GM12892 (cell line): ENCODE measurements at regions not wholly inside any gene's neighbourhood (a gene's known extent, or its start where the extent isn't known, plus 50 kb on each side); places are given as distances from the start of the nearest gene placed in this dataset.

Experiments used
- DNase-seq: peaks from one replicate; pipeline ENCODE4 v3.0.0; 2011; ENCODE audit not compliant: insufficient read length
- FAIRE-seq: peaks from 2 replicates; lab custom pipeline; 2011; peaks lifted over from hg19 to GRCh38; lab: Jason Lieb, UNC
- POLR2A ChIP-seq: IDR thresholded peaks from 2 replicates; pipeline ENCODE4 v1.6.1; 2011; ENCODE audit warnings: low read depth, low read length, control low read depth
- POLR2AphosphoS5 ChIP-seq: IDR thresholded peaks from 2 replicates; pipeline ENCODE4 v1.6.1; 2011; ENCODE audit warnings: low read depth, low read length, control low read depth
- TAF1 ChIP-seq: IDR thresholded peaks from 2 replicates; pipeline ENCODE4 v1.6.1; 2011; ENCODE audit warnings: low read depth, mild to moderate bottlenecking, control low read depth, low read length, borderline replicate concordance

- FAIRE-seq (no peak), DNase-seq (no peak)
- TF ChIP-seq POLR2A = no peak
- TF ChIP-seq POLR2AphosphoS5 = no peak
- no peak for TF ChIP-seq TAF1
Observed at GRCh38 chr5:173667702-173668101, 51.3 kb upstream of the BOD1 start.

- no peak for DNase-seq
- no peak for FAIRE-seq
Observed at GRCh38 chr5:173668245-173668800, 51.9 kb upstream of the BOD1 start.

DNA sequence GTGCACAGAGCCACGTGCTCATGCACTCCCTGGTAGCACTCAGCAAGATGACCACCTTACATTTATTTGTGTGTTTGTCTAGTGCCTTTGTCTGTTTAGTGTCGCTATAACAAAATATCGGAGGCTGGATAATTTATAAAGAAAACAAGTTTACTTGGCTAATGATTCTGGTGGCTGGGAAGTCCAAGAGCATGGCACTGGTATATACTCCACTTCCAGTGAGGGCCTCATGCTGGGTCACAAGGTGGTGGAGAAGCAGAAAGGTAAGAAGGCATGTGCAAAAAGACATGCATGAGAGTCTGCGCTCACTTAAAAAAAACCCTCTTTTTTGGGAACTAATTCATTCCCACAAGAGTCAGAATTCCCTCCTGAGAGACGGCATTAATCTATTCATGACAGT, 52.5 kb upstream of the BOD1 start:
- DNase-seq = no peak
- TF ChIP-seq POLR2AphosphoS5 = no peak
- FAIRE-seq = no peak

More at GRCh38 chr5:173668245-173668800, 51.9 kb upstream of the BOD1 start:
- TF ChIP-seq POLR2A (no peak), POLR2AphosphoS5 (no peak), TAF1 (no peak)

- DNase-seq (no peak), FAIRE-seq (no peak)
- TF ChIP-seq POLR2A (no peak), TAF1 (no peak), POLR2AphosphoS5 (no peak)
Observed at GRCh38 chr5:173669483-173669882, 53.0 kb upstream of the BOD1 start.

- FAIRE-seq (no peak), DNase-seq (no peak)
- TF ChIP-seq POLR2A (no peak), TAF1 (no peak), POLR2AphosphoS5 (no peak)
Observed at GRCh38 chr5:173670130-173670651, 53.7 kb upstream of the BOD1 start.

DNA sequence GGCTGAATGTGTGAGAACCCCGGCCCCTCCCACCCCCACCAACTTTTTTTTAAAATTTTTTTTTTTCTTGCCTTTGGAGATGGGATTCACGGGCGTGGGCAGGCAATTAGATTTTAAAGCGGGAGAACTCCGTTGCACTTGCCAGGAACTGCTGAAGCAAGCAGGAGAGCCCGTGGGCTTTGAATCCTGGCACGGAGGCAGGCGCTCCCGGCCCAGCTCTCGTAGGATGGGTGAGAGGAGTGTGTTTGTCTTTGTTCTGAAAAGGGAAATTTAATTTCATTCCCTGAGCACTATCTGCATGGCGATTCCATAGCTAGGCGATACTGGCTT, 54.3 kb upstream of the BOD1 start:
- TF ChIP-seq POLR2A (no peak), POLR2AphosphoS5 (no peak), TAF1 (no peak)
- DNase-seq = no peak
- no peak for FAIRE-seq

DNA sequence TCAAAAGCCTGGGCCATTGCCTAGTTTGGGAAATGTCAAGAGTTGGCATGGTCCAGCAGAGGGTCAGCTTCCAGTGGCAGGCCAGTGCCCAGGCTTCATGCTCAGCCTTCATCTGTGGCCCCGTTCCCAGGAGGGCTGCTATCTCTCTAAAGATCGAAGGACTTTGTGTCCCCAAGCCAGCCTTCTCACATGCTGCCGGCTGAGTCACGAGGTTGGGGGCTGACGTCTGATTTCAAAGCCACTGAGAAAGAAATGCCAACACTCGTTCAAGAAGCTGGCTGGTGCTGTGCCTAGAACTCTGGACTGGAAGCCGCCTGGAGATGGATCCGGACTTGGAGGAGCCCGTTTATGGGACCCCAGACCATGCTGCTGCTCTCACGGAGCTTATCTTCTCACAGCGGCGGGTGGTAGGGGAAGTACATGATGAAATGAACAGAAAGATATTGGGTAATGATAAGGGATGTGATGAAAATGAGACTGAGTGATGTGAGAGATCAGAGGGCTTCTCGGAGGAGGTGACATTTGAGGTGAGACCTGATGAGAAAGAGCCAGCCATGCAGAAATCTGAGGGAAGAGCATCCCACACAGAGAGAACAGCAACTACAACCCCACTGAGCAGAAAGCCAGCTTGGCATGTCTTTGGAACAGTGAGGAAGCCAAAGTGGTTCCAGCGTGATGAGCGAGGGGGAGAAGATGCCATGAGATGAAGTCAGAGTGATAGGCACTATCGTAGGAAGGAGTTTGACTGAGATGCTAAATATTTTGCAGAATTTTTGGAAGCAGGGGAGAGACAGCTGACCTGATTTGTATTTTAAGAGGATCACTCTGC, 54.9 kb upstream of the BOD1 start:
- TF ChIP-seq POLR2AphosphoS5 (no peak), POLR2A (no peak), TAF1 (no peak)
- DNase-seq = no peak
- no peak for FAIRE-seq

GRCh38 chr5:173672166-173672565, 55.7 kb upstream of the BOD1 start:
- no peak for TF ChIP-seq TAF1
- TF ChIP-seq POLR2A = no peak
- TF ChIP-seq POLR2AphosphoS5 = no peak
- DNase-seq = no peak
- no peak for FAIRE-seq

GRCh38 chr5:173672891-173673290, 56.4 kb upstream of the BOD1 start:
- no peak for TF ChIP-seq TAF1
- no peak for TF ChIP-seq POLR2A
- no peak for TF ChIP-seq POLR2AphosphoS5
- DNase-seq = no peak
- no peak for FAIRE-seq

GRCh38 chr5:173673295-173674101, 57.0 kb upstream of the BOD1 start:
- TF ChIP-seq TAF1 (no peak), POLR2AphosphoS5 (no peak), POLR2A (no peak)
- FAIRE-seq = no peak
- no peak for DNase-seq

DNA sequence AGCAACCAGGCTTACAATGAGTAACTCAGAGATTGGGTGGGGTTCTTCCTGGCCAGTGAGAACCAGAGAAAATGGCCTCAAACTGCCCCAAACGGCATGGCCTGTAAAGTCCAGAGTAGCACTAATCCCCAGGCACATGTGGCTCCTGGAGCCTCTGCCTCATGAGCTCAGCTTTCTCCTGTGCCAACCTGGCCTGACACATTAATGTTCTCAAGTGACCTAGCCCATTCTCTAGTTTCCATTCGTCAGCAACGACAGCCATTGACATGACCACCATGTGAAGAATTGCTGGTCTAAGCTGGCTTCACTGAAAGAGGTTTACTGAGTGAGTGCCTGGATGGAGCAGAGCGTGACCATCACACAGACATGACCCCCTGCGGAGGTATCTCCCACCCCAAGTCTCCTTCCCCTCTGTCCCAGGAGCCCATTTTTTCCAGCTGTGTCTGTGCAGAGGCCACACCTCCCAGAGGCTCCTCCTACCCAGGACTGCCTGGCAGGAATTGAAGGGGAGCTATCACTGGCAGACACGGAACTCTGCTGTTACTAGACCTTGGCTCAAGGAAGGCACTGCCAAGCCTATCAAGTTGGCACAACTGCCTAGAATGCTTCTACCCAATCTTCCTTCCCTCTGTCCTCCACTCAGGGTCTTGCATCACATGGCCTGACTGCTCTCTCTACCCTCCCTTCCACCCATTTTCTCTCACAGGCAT, 59.0 kb upstream of the BOD1 start:
- DNase-seq (no peak), FAIRE-seq (no peak)
- no peak for TF ChIP-seq POLR2A
- TF ChIP-seq TAF1 = no peak
- no peak for TF ChIP-seq POLR2AphosphoS5
